GM19239 (cell line): ENCODE measurements at regions not wholly inside any gene's neighbourhood (a gene's known extent, or its start where the extent isn't known, plus 50 kb on each side); places are given as distances from the start of the nearest gene placed in this dataset.
A peak's percentile ranks its signal among the peaks of the same experiment; 100 is the strongest.

Experiments
- DNase-seq: peaks from one replicate; pipeline ENCODE4 v3.0.0; 2011; ENCODE audit warnings: low spot score; ENCODE audit not compliant: insufficient read length
- FAIRE-seq: peaks from 2 replicates; lab custom pipeline; 2011; peaks lifted over from hg19 to GRCh38; lab: Jason Lieb, UNC

- DNase-seq (no peak), FAIRE-seq (no peak)
Observed at GRCh38 chrX:33465137-33465536, 253.8 kb upstream of the DMD start.

GRCh38 chrX:33457102-33457501 lies 245.8 kb upstream of the DMD start:
- FAIRE-seq = no peak
- no peak for DNase-seq

- FAIRE-seq (no peak), DNase-seq (no peak)
Observed at GRCh38 chrX:33447285-33447684, 235.9 kb upstream of the DMD start.

GRCh38 chrX:33434256-33435092 lies 223.1 kb upstream of the DMD start:
- peak; percentile 88 for FAIRE-seq
- peak; percentile 1 for DNase-seq

- no peak for FAIRE-seq
- DNase-seq = no peak
Observed at GRCh38 chrX:33416273-33416805, 205.0 kb upstream of the DMD start.

GRCh38 chrX:33415459-33415858 lies 204.1 kb upstream of the DMD start:
- DNase-seq = no peak
- FAIRE-seq = no peak

- no peak for FAIRE-seq
- DNase-seq = no peak
Observed at GRCh38 chrX:33385546-33385945, 174.2 kb upstream of the DMD start.

- FAIRE-seq (no peak), DNase-seq (no peak)
Observed at GRCh38 chrX:33379839-33380238, 168.5 kb upstream of the DMD start.

GRCh38 chrX:33357606-33358005 lies 146.3 kb upstream of the DMD start:
- FAIRE-seq = no peak

GRCh38 chrX:33339219-33339618 lies 127.9 kb upstream of the DMD start:
- no peak for DNase-seq

More at GRCh38 chrX:33357606-33358005, 146.3 kb upstream of the DMD start:
- no peak for DNase-seq

GRCh38 chrX:33336783-33337182 lies 125.4 kb upstream of the DMD start:
- DNase-seq (no peak), FAIRE-seq (no peak)

More at GRCh38 chrX:33339219-33339618, 127.9 kb upstream of the DMD start:
- no peak for FAIRE-seq

GRCh38 chrX:33333271-33333670 lies 121.9 kb upstream of the DMD start:
- no peak for DNase-seq
- no peak for FAIRE-seq

GRCh38 chrX:33330798-33331197 lies 119.4 kb upstream of the DMD start:
- no peak for FAIRE-seq
- DNase-seq = no peak

- no peak for FAIRE-seq
- no peak for DNase-seq
Observed at GRCh38 chrX:33324099-33324498, 112.8 kb upstream of the DMD start.

GRCh38 chrX:33307911-33308354 lies 96.6 kb upstream of the DMD start:
- no peak for DNase-seq
- FAIRE-seq = no peak

GRCh38 chrX:33298622-33299021 lies 87.3 kb upstream of the DMD start:
- no peak for DNase-seq
- FAIRE-seq = no peak

- FAIRE-seq (no peak), DNase-seq (no peak)
Observed at GRCh38 chrX:33285550-33285949, 74.2 kb upstream of the DMD start.

GRCh38 chrX:33277046-33277445 lies 65.7 kb upstream of the DMD start:
- DNase-seq = no peak
- no peak for FAIRE-seq

GRCh38 chrX:33273535-33273934 lies 62.2 kb upstream of the DMD start:
- no peak for FAIRE-seq
- no peak for DNase-seq

- no peak for FAIRE-seq
- DNase-seq = no peak
Observed at GRCh38 chrX:33272986-33273385, 61.6 kb upstream of the DMD start.
